Ovary (tissue), 3 donors: ENCODE measurements at regions not wholly inside any gene's neighbourhood (a gene's known extent, or its start where the extent isn't known, plus 50 kb on each side); places are given as distances from the start of the nearest gene placed in this dataset.

Experiments used
- CTCF ChIP-seq, 3 donors: fragments of 450-650 bp in 2 of 3; fragments of 200-600 bp in 1 of 3; IDR thresholded peaks; one replicate each; pipeline versions ENCODE4 v1.5.1 to v1.8.0; 2016 to 2022; ENCODE audit warnings: antibody characterized with exemption in 3 of 3, mild to moderate bottlenecking in 1 of 3
- EP300 ChIP-seq: sonication (generic); formaldehyde crosslinking; IDR thresholded peaks from one replicate; pipeline ENCODE4 v1.6.1; 2017; ENCODE audit warnings: antibody characterized with exemption
- POLR2A ChIP-seq: fragments of 450-650 bp; IDR thresholded peaks from one replicate; pipeline ENCODE4 v1.6.1; 2017; ENCODE audit warnings: antibody characterized with exemption, mild to moderate bottlenecking, moderate library complexity
- donor health status: DM: no; HTN: no; CAD: no.

GRCh38 chr4:141486375-141486997 lies 149.9 kb upstream of the IL15 start:
- no peak for TF ChIP-seq EP300
- TF ChIP-seq CTCF (IDR thresholded peaks at IDR 0.05), result no peak
- TF ChIP-seq POLR2A, result no peak
